GM19025 (cell line): ENCODE measurements at regions not wholly inside any gene's neighbourhood (a gene's known extent, or its start where the extent isn't known, plus 50 kb on each side); places are given as distances from the start of the nearest gene placed in this dataset.

ENCODE experiments used
- ATAC-seq: cut with Tn5 transposase; IDR thresholded peaks from one replicate; pipeline ENCODE4 v1.9.1; 2021; ENCODE audit warnings: mild to moderate bottlenecking, low read depth, moderate library complexity; ENCODE audit not compliant: unreplicated experiment

DNA sequence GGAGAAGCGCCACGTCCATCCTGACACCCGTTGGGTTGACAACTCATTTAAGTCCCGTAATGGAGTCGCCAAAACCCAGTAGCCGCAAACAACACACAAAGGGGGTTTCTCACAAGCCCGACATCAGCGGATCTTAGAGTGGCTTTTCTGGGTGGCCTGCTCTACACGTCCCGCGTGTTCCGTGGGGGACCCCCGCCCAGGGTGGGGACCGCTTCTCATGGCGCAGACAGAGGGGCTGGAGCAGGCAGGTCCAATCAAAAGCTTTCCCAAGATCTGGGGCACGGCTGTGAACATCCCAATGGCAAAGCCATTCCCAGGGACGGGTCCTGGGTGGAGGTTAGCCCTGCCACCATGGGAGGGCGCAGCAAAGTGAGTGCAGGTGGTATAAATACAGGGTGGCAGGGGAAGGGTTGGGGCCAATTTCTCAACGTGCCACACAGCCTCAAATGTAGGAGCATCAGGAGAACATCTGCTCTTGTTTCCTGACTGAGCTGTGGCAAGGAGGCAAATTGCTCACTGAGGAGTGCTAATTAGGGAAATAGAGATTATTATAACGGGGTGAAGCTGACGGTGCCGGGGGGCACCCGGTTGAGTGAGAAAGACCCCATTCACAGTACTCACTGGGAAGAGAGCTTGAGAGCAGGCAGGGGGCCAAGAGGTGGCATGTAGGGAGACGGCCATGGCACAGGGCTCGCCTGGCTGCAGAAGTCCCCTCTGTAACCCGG lies 1447.2 kb downstream of the TBC1D22A start:
- no peak for ATAC-seq

DNA sequence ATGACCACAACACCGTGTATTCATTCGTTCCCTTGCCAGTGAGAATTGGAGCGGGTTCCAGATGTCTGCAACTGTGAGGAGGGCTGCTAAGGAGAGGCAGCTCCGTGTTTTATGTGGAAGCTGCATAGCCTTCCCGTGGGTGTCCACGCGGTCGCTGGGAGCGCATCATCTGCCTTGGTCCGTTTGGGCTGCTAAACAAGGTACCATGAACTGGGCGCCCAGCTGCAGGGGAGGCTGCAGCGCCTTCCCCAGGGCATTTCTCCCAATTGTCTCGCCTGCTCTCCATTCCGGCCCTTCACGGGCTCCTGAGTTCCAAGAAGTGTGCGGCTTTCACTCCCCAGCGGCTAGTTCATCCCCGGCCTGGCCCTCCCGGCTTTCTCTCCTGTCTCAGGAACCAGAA lies 1446.4 kb downstream of the TBC1D22A start:
- no peak for ATAC-seq

DNA sequence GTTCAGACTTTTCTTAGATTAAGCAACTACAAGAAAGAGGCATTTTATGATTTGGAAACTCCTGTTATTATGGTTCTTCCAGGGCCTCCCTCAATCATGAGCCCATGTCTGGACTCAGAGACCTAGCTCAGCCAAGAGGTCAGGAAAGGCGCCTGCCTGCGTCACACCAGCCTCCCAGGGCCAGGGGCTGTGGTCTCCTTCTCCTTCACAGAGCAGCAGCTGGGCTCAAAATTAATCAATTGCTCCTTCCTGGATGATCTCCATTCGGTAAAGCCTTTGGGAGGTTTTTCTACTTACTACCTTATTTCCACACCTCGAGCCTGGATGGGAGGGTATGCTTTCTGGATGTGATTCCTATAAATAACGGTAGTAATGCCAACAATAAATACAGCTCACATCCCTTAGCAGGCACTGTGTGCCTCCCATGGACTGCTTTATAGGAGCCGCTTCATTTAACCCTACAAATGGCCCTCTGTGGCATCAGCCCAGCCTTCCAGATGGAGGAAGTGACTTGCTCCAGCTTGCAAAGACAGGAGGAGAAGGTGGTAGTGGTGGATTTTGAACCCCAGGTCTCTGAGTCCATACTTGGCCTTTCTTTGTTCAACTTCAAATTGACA lies 1445.6 kb downstream of the TBC1D22A start:
- no peak for ATAC-seq

DNA sequence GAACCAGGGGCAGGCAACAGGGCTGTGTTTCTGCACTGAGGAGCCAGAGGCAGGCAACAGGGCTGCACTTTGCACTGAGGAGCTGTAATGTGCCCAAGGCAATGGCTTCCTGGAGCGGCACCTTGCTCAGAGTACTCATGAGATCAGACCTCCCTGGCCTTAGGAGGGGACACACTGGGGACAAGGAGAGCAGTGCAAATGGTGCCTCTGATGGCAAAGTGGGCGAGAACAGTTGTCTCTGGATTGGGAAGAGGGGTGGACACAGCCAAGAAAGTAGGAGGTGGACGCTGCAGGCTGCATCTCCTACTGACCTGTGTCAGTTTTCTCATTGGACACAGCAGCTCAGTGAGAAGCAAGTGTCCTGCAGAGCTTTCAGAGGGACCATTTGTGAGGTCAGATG lies 1443.3 kb downstream of the TBC1D22A start:
- ATAC-seq, result no peak

DNA sequence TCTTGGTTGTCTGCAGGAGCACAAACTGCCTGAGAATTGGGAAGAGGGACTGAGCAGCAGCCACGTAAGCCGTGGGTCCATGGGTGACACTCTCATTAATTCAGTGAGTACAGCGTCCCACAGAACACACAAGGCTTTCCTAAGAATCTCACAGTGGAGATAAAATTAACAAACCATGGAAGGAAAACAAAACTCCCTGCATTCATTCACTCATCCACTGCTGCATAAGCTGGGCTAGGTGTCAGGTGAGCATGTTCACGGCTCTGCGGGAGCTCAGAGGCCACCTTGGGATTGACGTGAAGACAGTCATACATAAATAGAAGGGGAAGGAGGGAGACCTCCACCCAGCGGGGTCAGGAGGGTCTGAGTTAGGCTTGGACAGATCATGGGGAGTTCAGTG lies 1442.7 kb downstream of the TBC1D22A start:
- no peak for ATAC-seq

DNA sequence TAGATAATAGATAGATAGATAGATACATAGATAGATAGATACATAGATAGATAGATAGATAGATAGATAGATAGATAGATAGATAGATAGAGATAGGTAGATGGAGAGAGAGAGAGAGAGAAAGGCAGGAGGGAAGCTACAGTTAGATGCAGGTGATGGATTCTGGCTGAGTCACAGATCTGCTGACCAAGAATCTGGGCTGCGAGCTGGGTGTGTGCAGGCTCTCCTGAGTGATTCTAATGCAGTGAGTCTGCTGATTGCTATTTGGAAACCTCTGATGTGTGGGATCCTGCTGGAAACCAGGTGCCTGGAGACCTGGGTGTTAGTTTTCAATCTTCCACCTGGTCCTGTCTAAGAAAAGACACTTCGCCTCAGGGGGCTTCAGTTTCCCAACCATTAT lies 1441.8 kb downstream of the TBC1D22A start:
- ATAC-seq, result no peak

DNA sequence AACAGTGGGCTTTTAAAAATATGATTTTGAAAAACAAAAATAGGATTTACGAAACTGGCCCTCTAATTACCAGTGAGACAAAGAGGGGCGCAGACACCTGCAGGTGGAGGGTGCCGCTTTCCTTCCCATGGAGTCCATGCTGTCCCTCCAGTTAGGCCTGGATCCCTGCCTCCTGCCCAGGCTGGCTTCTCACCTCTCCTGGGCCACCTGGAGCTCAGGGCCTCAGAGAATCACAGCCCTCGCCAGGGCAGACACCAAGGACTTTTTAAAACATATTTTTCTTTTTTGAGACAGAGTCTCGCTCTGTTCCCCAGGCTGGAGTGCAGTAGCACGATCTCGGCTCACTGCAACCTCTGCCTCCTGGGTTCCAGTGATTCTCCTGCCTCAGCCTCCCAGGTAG lies 1437.2 kb downstream of the TBC1D22A start:
- ATAC-seq, result no peak

DNA sequence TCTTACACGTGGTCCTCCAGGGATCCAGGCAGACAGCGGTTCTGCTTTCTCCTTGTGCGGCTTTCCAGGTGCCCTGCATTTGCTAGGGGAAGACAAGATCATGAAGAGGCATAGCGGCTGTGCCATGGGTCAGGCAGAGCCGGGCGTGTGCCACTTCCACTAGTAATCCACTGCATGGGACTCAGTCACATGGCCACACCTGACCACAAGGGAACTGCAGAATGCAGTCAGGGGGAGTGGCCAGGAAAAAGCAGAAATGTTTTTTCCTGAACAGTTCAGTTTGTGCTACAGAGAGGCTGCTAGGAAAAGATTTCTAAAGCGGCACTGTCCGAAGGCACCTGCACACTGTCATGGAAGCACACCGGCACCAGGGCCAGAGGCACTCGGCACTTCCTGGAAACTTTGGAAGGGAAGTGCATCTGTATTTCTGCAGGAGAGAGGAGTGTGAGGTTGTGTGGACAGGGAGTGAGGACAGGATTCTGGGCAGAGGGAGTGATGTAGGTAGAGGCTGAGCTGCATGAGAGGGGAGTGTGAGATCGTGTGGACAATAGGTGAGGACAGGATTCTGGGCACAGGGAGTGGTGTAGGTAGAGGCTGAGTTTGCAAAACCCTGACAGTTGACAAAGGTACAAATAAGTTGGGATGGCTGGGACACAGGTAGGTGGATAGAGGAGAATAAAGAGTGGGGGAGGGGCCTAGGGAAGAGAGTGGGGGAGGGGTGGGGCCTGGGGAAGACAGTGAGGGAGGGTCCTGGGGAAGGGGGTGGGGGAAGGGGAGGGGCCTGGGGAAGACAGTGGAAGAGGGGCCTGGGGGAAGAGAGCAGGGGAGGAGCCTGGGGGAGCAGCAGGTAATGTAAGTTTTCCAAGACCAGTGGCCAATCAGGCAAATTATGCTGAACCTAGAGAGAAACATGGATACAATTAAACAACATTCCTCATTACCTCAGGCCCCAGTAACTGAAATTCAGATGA lies 1436.3 kb downstream of the TBC1D22A start:
- no peak for ATAC-seq

DNA sequence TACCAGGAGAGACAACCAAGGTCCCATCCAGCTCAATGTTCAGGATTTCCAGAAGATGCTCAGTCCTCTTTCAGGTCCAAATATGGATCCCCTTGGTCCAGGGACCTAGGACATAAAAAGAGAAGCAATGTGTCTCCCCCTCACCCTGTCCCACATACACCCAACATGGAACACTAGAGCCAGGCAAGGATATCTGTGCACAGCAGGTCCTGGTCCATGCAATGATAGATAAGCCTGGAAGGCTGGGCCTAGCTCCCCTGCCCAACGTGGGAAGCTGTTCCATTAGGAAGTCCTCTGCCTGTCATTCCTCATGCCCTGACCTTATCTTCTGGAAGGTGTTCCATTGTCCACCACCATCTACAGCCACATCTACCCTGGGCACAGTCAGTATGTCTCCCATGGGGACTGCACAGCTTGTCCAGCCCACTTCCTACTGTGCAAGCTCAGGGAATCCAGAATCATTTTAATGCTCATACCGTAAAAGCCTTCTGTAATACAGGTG lies 1434.8 kb downstream of the TBC1D22A start:
- ATAC-seq, result no peak

DNA sequence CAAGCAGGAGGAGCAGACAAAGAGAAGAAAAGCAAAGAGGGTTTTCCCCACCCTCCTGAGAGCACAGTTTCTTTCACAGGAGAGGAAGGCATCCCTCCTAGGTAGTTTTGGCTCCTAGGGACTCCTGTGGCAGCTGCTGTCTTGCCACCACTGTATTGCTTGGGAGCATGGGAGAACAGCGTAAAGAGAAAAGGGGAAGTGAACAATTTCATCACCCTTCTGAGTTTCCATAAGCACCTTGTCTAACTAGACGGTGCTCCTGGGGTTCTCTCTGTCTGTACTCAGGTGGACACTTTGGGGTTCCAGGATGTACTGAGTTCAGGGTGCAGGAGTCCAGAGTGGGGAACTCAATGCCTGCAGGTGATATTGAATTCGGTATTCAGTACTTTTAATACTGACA lies 1430.5 kb downstream of the TBC1D22A start:
- ATAC-seq, result no peak

DNA sequence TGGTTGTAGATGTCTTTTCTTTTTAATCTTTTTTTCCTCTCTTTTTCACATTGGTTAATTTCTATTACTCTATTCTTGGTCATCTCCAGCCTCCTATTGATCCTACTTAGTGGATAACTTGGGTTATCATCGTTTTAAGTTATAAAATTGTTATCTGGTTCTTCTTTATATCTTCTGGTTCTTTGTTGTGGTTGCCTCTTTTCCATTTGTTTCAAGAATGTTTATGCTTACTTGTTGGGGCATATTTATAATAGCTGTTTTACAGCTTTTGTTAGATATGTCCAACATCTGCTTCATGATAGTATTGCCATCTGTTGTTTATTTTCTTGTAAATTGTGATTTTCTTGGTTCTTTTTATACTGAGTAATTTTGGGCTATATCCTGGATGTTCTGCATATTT lies 1429.6 kb downstream of the TBC1D22A start:
- ATAC-seq, result no peak

DNA sequence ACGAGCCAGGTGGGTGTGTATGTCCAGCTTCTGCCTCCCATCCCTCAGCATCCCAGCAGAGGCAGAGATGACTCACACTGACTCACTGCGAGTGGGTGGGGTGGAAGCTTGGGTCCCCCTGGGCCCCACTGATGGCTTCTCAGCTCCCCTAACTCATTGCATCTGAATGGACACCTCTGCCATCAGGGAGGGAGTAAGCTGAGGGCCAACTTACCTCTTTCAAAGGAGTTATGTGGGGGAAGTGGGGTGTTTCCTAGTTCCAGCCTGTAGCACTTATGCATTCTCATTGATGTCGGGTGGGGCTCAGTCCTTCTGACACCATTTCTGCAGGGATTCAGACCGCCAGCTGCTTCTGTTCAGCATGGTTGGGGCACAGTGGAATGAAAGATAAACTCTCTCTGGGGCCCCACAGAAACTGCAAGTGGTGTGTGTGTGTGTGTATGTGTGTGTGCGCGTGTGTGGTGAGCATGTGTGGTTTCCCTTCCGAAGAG lies 1425.8 kb downstream of the TBC1D22A start:
- ATAC-seq, result no peak

DNA sequence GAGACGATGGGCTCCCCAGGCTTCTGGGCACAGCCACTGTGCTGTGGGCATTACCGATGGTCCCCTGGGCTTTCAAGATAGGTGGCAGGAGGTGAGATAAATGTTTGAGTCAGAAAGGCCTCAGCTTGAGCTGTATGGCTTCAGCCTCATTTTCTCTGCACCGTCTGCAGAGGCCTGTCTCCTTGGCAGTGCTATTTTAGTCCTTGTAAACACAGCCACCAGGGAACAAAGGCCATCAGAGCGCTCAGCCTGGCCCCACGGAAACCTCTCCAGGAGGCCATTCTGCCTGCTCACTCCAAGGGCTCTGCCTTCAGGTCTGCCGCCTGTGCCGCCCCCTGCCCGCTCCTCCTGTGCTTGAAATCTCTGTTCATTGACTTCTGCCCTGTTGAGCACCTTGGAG lies 1424.9 kb downstream of the TBC1D22A start:
- ATAC-seq, result no peak

DNA sequence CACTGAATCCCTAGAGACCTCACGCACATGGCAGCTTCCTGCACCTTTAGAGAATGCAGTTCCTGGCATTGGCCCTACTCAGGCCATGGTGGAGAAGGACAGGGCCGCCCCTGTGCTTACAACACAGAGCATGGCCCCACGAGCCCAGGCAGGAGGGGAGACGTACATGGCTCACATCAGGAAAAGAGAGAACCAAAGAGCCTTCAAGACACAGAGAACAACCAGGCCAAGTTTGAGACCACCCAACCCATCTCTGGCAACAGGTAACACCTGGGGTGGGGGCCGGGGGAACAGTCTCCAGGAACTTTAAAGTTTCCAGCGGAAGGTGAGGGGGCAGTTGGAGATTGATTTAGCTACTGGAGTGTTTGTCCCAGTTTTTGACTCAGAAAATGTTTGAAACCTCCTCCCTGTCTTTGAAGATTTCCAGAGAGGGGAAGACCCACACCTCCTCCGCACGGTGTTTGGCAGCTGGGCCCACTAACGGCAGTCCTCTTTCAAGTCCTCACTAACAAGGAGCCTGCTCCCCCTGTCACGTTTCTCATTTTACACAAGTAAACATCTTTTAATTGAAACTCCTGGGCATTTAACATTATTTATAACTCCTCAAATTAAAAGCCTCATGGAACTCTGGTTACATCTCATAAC lies 1423.8 kb downstream of the TBC1D22A start:
- ATAC-seq, result no peak

DNA sequence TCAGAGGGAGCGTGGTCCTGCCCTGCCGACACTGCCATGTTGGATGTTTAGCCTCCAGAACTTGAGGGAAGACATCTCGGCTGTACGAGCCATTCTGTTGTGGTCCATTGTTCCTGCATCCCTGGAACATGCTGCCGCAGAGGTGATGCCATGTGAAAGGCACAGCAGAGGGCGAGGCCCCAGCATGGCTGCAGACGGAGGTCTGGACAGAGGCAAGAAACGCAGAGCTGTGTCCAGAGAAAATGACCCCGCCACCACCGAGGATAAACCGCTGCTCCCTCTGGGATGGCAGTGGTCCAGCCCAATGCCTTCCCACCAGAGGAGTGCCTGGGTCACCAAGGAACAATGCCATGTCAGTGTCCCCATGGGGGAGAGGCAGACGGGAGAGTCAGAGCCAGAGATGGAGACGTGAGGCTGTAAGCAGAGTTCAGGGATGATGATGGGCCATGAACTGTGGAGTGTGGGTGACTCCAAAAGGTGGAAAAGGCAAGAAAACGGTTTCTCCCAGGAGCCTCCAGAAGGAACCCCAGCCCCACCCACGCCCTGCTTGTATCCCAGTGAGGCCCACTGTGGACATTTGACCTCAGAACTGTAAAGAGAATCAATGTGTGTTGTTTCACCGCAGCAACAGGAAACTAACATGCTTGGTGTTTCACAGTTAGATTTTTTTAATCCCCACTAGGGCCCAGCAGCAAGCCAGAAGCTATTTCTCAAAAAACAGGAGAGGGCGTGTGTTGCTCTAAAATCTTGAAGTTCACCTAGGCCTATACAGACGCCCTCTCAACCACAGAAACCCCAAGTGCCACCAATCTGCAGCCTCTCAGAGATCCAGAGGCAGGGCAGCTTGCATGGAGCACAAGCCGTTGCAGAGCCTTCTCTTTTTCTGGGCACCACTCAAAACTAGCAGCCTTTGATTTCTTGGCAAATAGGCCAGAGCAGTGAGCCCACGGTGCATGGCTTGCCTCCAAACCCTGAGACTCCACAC lies 1422.9 kb downstream of the TBC1D22A start:
- no peak for ATAC-seq

DNA sequence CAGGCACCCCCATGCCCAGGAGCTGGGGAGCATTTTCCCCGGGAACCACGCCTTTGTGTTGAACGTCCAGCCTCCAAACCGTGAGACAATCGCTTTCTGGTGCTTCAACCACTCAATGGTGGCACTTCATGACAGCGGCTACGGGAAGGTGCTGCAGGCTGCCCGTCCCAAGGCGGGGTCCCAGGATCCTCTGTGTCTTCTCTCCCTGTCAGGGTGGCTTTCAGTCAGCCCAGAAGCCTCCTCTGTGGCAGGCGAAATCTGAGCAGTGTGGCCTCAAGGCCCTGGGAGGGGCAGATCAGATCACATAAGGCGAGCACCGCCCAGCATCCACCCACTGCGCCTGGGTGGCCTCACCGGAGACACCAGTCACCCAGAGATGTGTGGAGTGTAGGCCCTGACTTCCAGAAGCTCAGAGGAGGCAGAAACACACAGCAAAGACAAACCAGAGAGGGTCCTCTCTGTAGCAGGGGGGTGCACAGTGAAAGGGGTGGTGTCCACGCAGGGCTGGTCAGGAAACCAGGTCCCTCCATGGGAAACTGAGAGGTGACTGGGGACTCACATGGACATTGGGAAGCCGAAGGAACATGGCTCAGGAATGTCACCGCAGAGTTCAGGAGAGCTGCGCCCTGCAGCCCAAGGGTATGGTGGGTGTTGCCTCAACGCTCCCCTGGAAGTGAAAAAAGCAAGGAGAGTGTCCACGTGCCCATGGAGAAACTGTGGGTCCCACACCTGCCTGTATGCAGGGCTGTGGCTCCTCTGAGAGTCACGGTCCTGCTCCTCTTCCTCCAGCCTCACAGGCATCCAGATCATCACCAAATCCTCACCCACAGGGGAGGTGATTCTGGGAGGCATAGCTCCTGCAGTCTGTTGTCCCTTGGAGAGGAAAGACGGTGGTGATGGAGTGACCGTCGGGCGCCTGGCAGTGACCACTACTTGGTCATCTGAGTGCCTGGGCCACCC lies 1420.7 kb downstream of the TBC1D22A start:
- no peak for ATAC-seq

DNA sequence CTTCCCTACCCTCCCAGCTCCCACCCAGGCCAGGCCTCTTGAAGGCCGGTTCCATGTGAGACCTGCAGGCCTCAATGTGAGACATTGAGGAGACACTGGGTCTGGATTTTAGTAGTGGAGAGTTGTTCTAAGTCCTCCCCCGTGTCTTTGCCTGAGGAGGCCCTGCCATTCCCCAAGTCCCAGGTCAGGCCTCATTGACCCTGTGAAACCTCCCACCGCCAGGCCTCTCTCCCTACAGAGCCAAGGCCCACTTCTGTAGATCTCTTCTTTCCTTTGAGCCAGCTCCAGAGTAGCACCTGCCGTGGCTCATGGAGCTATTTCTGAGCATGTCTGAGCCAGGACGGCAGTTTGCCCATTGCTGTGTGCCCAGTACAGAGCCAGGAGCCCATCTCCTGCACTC lies 1419.6 kb downstream of the TBC1D22A start:
- no peak for ATAC-seq

DNA sequence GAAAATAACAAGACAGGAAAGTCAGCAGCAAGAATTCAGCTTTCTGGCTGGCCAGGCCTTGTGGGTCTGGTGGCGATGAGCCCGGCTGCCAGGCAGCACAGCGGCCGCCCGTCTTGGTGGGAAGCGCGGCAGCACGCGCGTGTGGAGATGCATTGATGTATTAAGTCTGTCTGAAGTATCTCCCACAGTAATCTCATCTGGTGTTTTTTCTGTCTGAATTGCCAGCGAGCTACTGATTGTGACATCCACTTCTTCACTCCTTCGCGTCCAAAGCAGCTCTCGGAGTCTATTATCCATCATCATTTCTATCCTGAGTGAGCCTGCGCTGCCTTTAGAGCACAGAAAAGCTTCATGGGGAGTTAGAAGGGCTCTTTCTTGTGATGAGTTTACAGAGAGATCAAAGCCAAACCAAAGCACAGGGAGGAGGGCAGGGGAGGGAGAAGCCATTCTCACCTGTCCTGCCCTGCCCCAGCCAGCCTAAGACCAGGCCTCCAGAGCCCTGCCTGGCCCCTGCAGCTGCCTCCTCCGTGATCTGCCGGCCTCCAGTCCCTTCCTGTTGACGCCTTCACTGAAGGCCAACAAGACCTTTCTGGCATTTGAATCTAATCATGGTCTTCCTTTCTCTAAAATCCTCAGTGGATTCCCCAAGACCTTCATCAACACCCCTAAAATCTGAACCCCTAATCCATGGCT lies 1419.0 kb downstream of the TBC1D22A start:
- ATAC-seq, result no peak
